ENCODE measurements at regions not wholly inside any gene's neighbourhood (a gene's known extent, or its start where the extent isn't known, plus 50 kb on each side); places are given as distances from the start of the nearest gene placed in this dataset.

GRCh38 chr2:7977981-7978380, 703.9 kb upstream of the ID2 start:
- H3K79me2 ChIP-seq (ENCODE audit: low read length): no peaks in the 10 kb centered on the region
- H3K4me2 ChIP-seq (ENCODE audit: low read depth, low read length): no peak overlapping the region
- H3K27me3 ChIP-seq (replicated peaks; ENCODE audit: insufficient read depth, low read length): no peaks in the 10 kb centered on the region
- H3F3A ChIP-seq (ENCODE audit: insufficient read depth, low read length): no peaks in the 10 kb centered on the region
- no peaks in the 10 kb centered on the region for H4K20me1 ChIP-seq (ENCODE audit: insufficient read depth, low read length)
- no peak overlapping the region for H3K27ac ChIP-seq (ENCODE audit: low read length)
- DNase-seq: no peak
- H3K9me2 ChIP-seq (replicated peaks; ENCODE audit: insufficient read depth, low read length): no peaks in the 10 kb centered on the region
- H2AFZ ChIP-seq (ENCODE audit: low read length): no peak overlapping the region
- no peak overlapping the region for H3K4me3 ChIP-seq (ENCODE audit: low read length)
- TF ChIP-seq EZH2 (optimal IDR thresholded peaks at IDR 0.05; ENCODE audit: low read depth, low read length) (no peak), EZH2phosphoT487 (IDR thresholded peaks at IDR 0.05; ENCODE audit: low read length) (no peak), CTCF (IDR thresholded peaks at IDR 0.05; ENCODE audit: low read length) (no peak)
- no peaks in the 10 kb centered on the region for H3K9me3 ChIP-seq (replicated peaks; ENCODE audit: insufficient read depth, low read length)
- no peaks in the 10 kb centered on the region for H3K36me3 ChIP-seq (replicated peaks; ENCODE audit: insufficient read depth, low read length)
- H3K9ac ChIP-seq (ENCODE audit: low read length): no peak overlapping the region
- H3K4me1 ChIP-seq (ENCODE audit: low read length): no peaks in the 10 kb centered on the region

- H3K9me2 ChIP-seq (replicated peaks; ENCODE audit: insufficient read depth, low read length): no peaks in the 10 kb centered on the region
- H3F3A ChIP-seq (ENCODE audit: insufficient read depth, low read length): no peaks in the 10 kb centered on the region
- H3K4me2 ChIP-seq (ENCODE audit: low read depth, low read length): no peak overlapping the region
- H3K4me1 ChIP-seq (ENCODE audit: low read length): no peaks in the 10 kb centered on the region
- no peaks in the 10 kb centered on the region for H4K20me1 ChIP-seq (ENCODE audit: insufficient read depth, low read length)
- H3K36me3 ChIP-seq (replicated peaks; ENCODE audit: insufficient read depth, low read length): no peaks in the 10 kb centered on the region
- DNase-seq: no peak
- no peaks in the 10 kb centered on the region for H3K9me3 ChIP-seq (replicated peaks; ENCODE audit: insufficient read depth, low read length)
- no peak overlapping the region for H2AFZ ChIP-seq (ENCODE audit: low read length)
- no peaks in the 10 kb centered on the region for H3K27me3 ChIP-seq (replicated peaks; ENCODE audit: insufficient read depth, low read length)
- H3K4me3 ChIP-seq (ENCODE audit: low read length): no peak overlapping the region
- no peaks in the 10 kb centered on the region for H3K79me2 ChIP-seq (ENCODE audit: low read length)
- TF ChIP-seq EZH2phosphoT487 (IDR thresholded peaks at IDR 0.05; ENCODE audit: low read length) (no peak), CTCF (IDR thresholded peaks at IDR 0.05; ENCODE audit: low read length) (no peak), EZH2 (optimal IDR thresholded peaks at IDR 0.05; ENCODE audit: low read depth, low read length) (no peak)
- no peak overlapping the region for H3K9ac ChIP-seq (ENCODE audit: low read length)
- no peak overlapping the region for H3K27ac ChIP-seq (ENCODE audit: low read length)
These were observed 699.8 kb upstream of the ID2 start for GRCh38 chr2:7982054-7982453.

- no peaks in the 10 kb centered on the region for H3K4me1 ChIP-seq (ENCODE audit: low read length)
- no peak overlapping the region for H3K27ac ChIP-seq (ENCODE audit: low read length)
- no peak overlapping the region for H3K4me3 ChIP-seq (ENCODE audit: low read length)
- no peaks in the 10 kb centered on the region for H3F3A ChIP-seq (ENCODE audit: insufficient read depth, low read length)
- H3K27me3 ChIP-seq (replicated peaks; ENCODE audit: insufficient read depth, low read length): no peaks in the 10 kb centered on the region
- no peaks in the 10 kb centered on the region for H3K9me3 ChIP-seq (replicated peaks; ENCODE audit: insufficient read depth, low read length)
- no peaks in the 10 kb centered on the region for H3K79me2 ChIP-seq (ENCODE audit: low read length)
- H3K9ac ChIP-seq (ENCODE audit: low read length): no peak overlapping the region
- TF ChIP-seq EZH2phosphoT487 (IDR thresholded peaks at IDR 0.05; ENCODE audit: low read length) (no peak), EZH2 (optimal IDR thresholded peaks at IDR 0.05; ENCODE audit: low read depth, low read length) (no peak), CTCF (IDR thresholded peaks at IDR 0.05; ENCODE audit: low read length) (no peak)
- H4K20me1 ChIP-seq (ENCODE audit: insufficient read depth, low read length): no peaks in the 10 kb centered on the region
- no peaks in the 10 kb centered on the region for H3K9me2 ChIP-seq (replicated peaks; ENCODE audit: insufficient read depth, low read length)
- H2AFZ ChIP-seq (ENCODE audit: low read length): no peak overlapping the region
- H3K36me3 ChIP-seq (replicated peaks; ENCODE audit: insufficient read depth, low read length): no peaks in the 10 kb centered on the region
- DNase-seq: no peak
- H3K4me2 ChIP-seq (ENCODE audit: low read depth, low read length): no peak overlapping the region
These were observed 698.4 kb upstream of the ID2 start for GRCh38 chr2:7983451-7983850.
